ENCODE measurements at regions not wholly inside any gene's neighbourhood (a gene's known extent, or its start where the extent isn't known, plus 50 kb on each side); places are given as distances from the start of the nearest gene placed in this dataset.
A peak's percentile ranks its signal among the peaks of the same experiment; 100 is the strongest.

DNA sequence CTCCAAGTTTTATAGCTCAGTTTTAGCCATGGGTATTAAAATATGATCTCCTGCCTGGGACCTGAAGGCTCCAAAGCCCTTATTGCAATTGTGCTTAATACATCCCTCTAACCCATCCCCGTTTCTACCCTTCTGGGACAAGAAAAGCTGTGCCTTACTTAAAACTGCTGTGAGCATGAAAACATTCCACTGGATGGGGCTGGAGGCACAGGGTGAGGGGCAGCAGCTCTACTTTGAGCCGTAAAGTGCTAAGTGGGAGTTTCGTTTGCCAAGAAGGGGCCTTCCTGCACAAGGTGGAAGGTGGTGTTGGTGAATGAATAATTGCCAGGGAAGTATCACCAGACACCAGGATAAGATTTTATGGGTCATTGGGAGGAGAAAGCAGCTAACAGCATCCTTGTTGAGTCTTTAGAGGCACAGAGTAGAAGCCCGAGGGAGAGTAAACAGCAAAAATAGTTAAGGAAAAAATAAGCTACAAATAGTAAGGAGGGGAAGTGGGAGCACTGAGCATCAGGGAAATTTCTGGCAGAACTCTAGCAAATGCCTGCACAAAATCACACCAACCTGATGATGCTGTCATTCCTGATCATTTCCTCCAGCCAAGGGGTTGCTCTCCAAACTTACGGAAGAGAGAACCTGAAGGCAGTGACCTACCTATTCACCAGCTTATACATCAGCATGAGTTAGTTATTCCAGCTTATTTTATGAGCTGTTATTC is 218.4 kb downstream of the MREG start:
- no peak for DNase-seq (ENCODE audit: low read depth)
- TF ChIP-seq, protein P1, sequence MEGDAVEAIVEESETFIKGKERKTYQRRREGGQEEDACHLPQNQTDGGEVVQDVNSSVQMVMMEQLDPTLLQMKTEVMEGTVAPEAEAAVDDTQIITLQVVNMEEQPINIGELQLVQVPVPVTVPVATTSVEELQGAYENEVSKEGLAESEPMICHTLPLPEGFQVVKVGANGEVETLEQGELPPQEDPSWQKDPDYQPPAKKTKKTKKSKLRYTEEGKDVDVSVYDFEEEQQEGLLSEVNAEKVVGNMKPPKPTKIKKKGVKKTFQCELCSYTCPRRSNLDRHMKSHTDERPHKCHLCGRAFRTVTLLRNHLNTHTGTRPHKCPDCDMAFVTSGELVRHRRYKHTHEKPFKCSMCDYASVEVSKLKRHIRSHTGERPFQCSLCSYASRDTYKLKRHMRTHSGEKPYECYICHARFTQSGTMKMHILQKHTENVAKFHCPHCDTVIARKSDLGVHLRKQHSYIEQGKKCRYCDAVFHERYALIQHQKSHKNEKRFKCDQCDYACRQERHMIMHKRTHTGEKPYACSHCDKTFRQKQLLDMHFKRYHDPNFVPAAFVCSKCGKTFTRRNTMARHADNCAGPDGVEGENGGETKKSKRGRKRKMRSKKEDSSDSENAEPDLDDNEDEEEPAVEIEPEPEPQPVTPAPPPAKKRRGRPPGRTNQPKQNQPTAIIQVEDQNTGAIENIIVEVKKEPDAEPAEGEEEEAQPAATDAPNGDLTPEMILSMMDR (IDR thresholded peaks at IDR 0.05; ENCODE audit: insufficient read depth, low read depth, low read length, missing control alignments), result no peak
- no peak overlapping the region for H3K4me3 ChIP-seq (ENCODE audit: low read depth, low read length)

- DNase-seq (ENCODE audit: low read depth), result peak; percentile 37
- TF ChIP-seq, protein P1 (IDR thresholded peaks at IDR 0.05; ENCODE audit: insufficient read depth, low read depth, low read length, missing control alignments), result no peak
Observed at GRCh38 chr2:215793747-215794595, 219.4 kb downstream of the MREG start.

GRCh38 chr2:215791481-215791937 is 221.8 kb downstream of the MREG start:
- DNase-seq (ENCODE audit: low read depth), result no peak
- H3K4me3 ChIP-seq (ENCODE audit: low read depth, low read length), result no peak overlapping the region
- TF ChIP-seq, protein P1 (IDR thresholded peaks at IDR 0.05; ENCODE audit: insufficient read depth, low read depth, low read length, missing control alignments), result no peak

More at GRCh38 chr2:215793747-215794595, 219.4 kb downstream of the MREG start:
- no peak overlapping the region for H3K4me3 ChIP-seq (ENCODE audit: low read depth, low read length)

DNA sequence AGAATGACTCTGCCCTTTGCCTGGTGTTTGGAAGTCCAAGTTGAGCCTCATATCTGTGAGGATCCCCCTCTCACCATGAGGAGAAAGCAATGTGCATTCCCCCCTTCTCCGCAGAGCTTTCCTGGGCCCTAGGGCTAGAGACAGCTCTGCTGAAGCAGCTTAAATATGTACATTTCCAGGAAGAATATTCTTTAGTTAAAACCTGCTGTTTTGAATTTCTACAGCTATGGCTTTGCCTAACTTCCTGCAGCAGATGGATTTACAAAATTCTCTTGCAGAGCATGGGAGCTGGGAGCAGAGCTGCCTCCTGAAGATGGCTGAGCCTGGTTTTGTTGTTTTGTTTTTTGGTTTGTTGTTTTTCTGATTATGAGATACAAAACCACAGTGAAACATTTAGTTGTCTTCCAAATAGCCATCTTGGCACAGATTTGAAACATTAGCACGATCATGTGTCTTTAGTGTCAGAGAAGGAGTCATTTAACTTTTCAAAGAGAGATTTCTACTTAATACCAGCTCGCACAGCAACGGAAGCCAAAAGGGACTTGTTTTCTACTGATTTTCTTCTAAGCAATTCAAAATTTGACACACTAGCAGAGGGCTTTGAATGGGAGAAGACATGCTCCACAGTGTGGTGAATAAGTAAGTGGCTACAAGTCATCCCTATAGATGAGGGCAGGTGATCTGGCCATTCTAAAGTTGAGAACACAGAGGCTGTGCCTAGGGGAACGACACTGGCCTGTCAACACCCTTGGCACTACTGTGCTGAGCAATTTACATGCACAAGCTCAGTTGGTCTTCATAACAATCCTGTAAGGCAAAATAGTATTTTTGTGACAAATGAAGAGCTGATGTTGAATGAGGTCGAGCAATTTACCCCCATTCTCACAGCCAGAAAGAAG is 222.6 kb downstream of the MREG start:
- TF ChIP-seq, protein P1 (IDR thresholded peaks at IDR 0.05; ENCODE audit: insufficient read depth, low read depth, low read length, missing control alignments), result no peak
- DNase-seq (ENCODE audit: low read depth), result no peak

DNA sequence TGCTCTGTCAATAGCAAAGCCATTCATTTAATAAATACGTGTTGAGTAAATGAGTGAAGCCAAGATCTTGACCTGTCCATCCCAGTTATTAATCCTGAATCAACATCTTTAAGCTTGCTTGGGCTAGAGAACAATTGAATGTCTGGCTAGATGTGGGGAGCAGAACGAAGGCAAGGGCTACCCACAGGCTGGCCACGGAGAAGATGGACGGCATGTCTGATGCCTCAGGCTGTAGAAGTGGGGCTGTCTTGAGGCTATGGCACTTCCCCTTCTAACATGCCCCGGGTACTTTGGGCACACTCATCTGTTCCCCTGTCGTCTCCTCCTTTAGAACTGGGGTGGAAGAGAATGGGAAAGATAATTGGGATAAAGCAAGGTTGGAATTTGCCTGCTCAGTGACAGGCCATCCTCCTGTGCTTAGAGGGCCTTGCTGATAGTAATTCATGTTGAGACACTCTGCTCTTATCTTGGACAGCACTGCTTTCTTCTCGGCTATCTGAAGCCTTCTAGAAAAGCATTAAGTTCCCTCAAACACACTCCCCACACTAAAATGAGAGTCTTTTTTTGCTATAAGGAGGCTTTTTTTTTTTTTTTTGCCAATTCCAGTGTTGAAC is 225.7 kb downstream of the MREG start:
- TF ChIP-seq, protein P1 (IDR thresholded peaks at IDR 0.05; ENCODE audit: insufficient read depth, low read depth, low read length, missing control alignments), result no peak
- no peak for DNase-seq (ENCODE audit: low read depth)
- no peak overlapping the region for H3K4me3 ChIP-seq (ENCODE audit: low read depth, low read length)

More for the DNA sequence above, 222.6 kb downstream of the MREG start:
- H3K4me3 ChIP-seq (ENCODE audit: low read depth, low read length), result no peak overlapping the region

GRCh38 chr2:215787025-215787424 is 226.3 kb downstream of the MREG start:
- no peak for DNase-seq (ENCODE audit: low read depth)
- TF ChIP-seq, protein P1 (IDR thresholded peaks at IDR 0.05; ENCODE audit: insufficient read depth, low read depth, low read length, missing control alignments), result no peak
- no peak overlapping the region for H3K4me3 ChIP-seq (ENCODE audit: low read depth, low read length)

Data from GM12865 (cell line).